Ovary (tissue), 7 donors: ENCODE measurements at regions not wholly inside any gene's neighbourhood (a gene's known extent, or its start where the extent isn't known, plus 50 kb on each side); places are given as distances from the start of the nearest gene placed in this dataset.

Experiments
- DNase-seq, 5 donors: peaks; one replicate each; pipeline ENCODE4 v3.0.0-alpha.2; 2019 to 2020
- H3K27ac ChIP-seq, 2 donors: fragments of 200-600 bp; one replicate each; pipeline versions ENCODE4 v1.5.1 to v1.8.0; 2019 to 2022
- H3K27me3 ChIP-seq: fragments of 200-600 bp; one replicate; pipeline ENCODE4 v1.8.0; 2022
- H3K36me3 ChIP-seq: fragments of 200-600 bp; sonication (generic); one replicate; pipeline ENCODE4 v1.5.1; 2019
- H3K4me1 ChIP-seq: one replicate; pipeline ENCODE4 v1.8.1; 2013; ENCODE audit warnings: mild to moderate bottlenecking, moderate library complexity; ENCODE audit not compliant: insufficient read depth
- H3K4me3 ChIP-seq: fragments of 200-600 bp; sonication (generic); one replicate; pipeline ENCODE4 v1.5.1; 2017
- H3K9me3 ChIP-seq, 2 donors: fragments of 200-600 bp in 1 of 2; sonication (generic) in 1 of 2; one replicate each; pipeline versions ENCODE4 v1.5.1 to v1.8.1; 2013 to 2019; ENCODE audit warnings: mild to moderate bottlenecking in 1 of 2, moderate library complexity in 1 of 2
- CTCF ChIP-seq, 3 donors: fragments of 450-650 bp in 2 of 3; fragments of 200-600 bp in 1 of 3; IDR thresholded peaks; one replicate each; pipeline versions ENCODE4 v1.5.1 to v1.8.0; 2016 to 2022; ENCODE audit warnings: antibody characterized with exemption in 3 of 3, mild to moderate bottlenecking in 1 of 3
- EP300 ChIP-seq: sonication (generic); formaldehyde crosslinking; IDR thresholded peaks from one replicate; pipeline ENCODE4 v1.6.1; 2017; ENCODE audit warnings: antibody characterized with exemption
- POLR2A ChIP-seq: fragments of 450-650 bp; IDR thresholded peaks from one replicate; pipeline ENCODE4 v1.6.1; 2017; ENCODE audit warnings: antibody characterized with exemption, mild to moderate bottlenecking, moderate library complexity
- WGBS, 3 donors: extraction: QIAGEN DNeasy Blood & Tissue Kit in 1 of 3; methylation state at CpG; one replicate each; pipeline versions ENCODE4 v1.1.5 to v1.1.7; 2013 to 2017; 5-methylcytosine and 5-hydroxymethylcytosine counted together
- intact Hi-C, 4 donors: fragments of 100-400 bp; cut with DNase I; formaldehyde crosslinking; loops; one replicate each; pipeline versions ENCODE4 v1.11.0 to v1.15.1; 2022 to 2023
- donor health status: DM: no; HTN: no; CAD: no; lungs with moderate emphysema.
- donor health status: DM: no; HTN: no; CAD: no.
- donor health status: Bipolar disorder and iron deficiency.
- donor health status: DM: no; HTN: no; CAD: no.
- donor health status: DM: yes; HTN: yes; CAD: no.

DNA sequence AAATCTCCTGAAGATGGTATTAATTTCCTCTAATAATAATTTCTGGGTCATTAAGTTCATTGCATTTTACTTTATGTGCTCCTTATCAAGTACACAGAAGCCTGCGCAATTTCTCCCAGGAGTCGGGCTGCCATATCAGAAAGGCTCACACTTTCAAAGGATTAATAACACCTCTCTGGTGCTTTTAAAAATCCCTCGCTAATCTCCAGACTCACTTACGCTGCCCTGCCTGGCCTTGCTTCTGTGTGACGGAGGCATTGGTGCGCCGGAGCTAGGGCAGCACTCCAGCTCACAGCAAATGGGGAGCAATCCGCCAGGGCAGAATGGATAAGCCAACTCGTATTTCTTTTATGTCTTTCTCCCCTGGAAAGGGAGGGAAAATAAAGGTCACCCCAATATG is 300.8 kb downstream of the EFNB2 start:
- Histone ChIP-seq H3K36me3 (no peaks in the 10 kb centered on the region), H3K9me3 (no peaks in the 10 kb centered on the region), H3K27me3 (no peaks in the 10 kb centered on the region), H3K27ac (no peak overlapping the region), H3K4me1 (no peaks in the 10 kb centered on the region), H3K4me3 (no peak overlapping the region)
- TF ChIP-seq POLR2A (no peak), EP300 (no peak), CTCF (IDR thresholded peaks at IDR 0.05) (no peak)
- WGBS, 3 donors = 35 to 42% (median 39%) methylated on average over 9 of the region's 9 CpGs
- intact Hi-C loops = no loop called here
- DNase-seq = no peak

DNA sequence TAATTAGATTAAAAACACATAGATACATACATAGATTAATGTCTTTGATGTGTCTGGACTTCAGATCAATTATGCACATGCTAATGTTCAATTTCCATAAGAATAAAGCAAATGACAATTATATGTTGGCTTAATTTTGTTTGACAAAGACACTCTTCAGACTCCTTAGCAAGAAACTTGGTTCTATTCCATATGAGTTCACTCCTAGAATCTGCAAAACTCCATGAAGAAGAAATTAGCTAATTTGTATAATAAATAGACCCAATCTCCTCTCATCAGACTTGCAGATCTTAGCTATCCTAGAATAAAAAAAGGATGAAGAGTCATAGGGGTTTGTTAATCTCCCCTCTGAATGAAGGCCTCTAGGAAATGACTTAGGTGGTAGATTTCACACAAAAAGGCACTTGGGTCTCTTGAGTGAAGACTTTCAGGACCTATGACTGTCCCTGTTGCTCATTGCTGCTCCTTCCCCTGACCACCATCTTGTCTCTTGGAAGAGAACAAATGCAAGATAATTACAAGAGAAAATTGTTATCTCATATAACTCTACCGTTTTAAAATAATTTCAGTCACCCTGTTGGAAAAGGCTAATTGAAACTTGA is 302.2 kb downstream of the EFNB2 start:
- TF ChIP-seq EP300 = no peak
- no peak for TF ChIP-seq CTCF (IDR thresholded peaks at IDR 0.05)
- TF ChIP-seq POLR2A = no peak
- Histone ChIP-seq H3K36me3 (no peaks in the 10 kb centered on the region), H3K27ac (no peak overlapping the region), H3K27me3 (no peaks in the 10 kb centered on the region), H3K4me3 (no peak overlapping the region), H3K4me1 (no peaks in the 10 kb centered on the region), H3K9me3 (no peaks in the 10 kb centered on the region)
- intact Hi-C loops = no loop called here
- WGBS, 3 donors = 81 to 91% (median 83%) methylated on average over 1 of the region's 1 CpG
- no peak for DNase-seq

DNA sequence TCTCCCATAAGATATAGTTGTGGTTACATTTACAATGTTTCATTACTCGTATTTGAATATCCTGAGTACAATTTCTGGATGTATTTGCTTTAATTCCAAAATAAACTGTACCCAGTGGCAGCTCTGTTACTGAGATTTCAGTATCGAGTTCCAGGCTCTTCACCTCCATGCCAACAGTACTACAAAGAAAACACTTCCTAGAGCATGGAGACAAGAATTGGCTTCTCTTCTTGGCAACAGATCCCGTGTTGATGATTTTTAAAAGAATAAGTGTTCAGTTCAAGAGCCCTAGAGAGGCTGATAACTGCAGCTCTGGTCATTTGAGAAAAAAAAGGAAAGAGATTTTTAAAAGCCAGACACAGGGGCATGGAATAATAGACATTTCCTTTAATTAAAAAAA is 302.8 kb downstream of the EFNB2 start:
- no peaks in the 10 kb centered on the region for H3K9me3 ChIP-seq
- H3K27me3 ChIP-seq = no peaks in the 10 kb centered on the region
- no peak for TF ChIP-seq POLR2A
- no peak for TF ChIP-seq EP300
- no peak for TF ChIP-seq CTCF (IDR thresholded peaks at IDR 0.05)
- H3K27ac ChIP-seq = no peak overlapping the region
- intact Hi-C loops = no loop called here
- no peaks in the 10 kb centered on the region for H3K36me3 ChIP-seq
- WGBS, 3 donors = 61 to 71% (median 62%) methylated on average over 3 of the region's 3 CpGs
- no peak for DNase-seq
- H3K4me3 ChIP-seq = no peak overlapping the region
- H3K4me1 ChIP-seq = no peaks in the 10 kb centered on the region

DNA sequence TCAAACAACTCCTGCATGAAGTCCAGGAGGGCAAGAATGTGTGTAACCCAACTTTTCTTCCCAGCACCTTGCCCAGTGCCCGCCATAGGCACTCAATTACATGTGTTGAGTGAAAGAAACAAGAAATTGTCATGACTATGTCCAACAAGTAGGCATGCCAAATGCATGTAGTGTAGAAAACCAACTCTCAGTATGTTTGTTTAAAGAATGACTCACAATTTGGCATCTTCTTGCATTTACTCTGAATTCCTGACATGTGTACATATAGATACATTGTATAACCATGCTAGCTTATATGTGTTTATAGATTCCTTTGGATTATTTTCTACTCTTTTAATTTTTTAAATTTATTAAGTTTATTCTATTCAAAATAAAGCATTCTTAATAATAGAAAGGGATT is 305.0 kb downstream of the EFNB2 start:
- no peaks in the 10 kb centered on the region for H3K27me3 ChIP-seq
- no peak for DNase-seq
- H3K4me1 ChIP-seq = no peaks in the 10 kb centered on the region
- no peaks in the 10 kb centered on the region for H3K9me3 ChIP-seq
- H3K4me3 ChIP-seq = no peak overlapping the region
- WGBS, 3 donors = 89 to 91% (median 91%) methylated on average over 1 of the region's 1 CpG
- no peaks in the 10 kb centered on the region for H3K36me3 ChIP-seq
- TF ChIP-seq CTCF (IDR thresholded peaks at IDR 0.05) (no peak), POLR2A (no peak), EP300 (no peak)
- intact Hi-C loops = no loop called here
- no peak overlapping the region for H3K27ac ChIP-seq
